VCaP (cell line): ENCODE measurements at regions not wholly inside any gene's neighbourhood (a gene's known extent, or its start where the extent isn't known, plus 50 kb on each side); places are given as distances from the start of the nearest gene placed in this dataset.

ENCODE experiments used
- H3K27ac ChIP-seq: fragments of 450-650 bp; 2 replicates; pipeline ENCODE4 v1.5.1; 2017
- TF ChIP-seq, protein P1 (sequence below): fragments of 450-650 bp; conservative IDR thresholded peaks from 2 replicates; pipeline ENCODE4 v1.5.1; 2017; ENCODE audit warnings: mild to moderate bottlenecking, moderate library complexity

DNA sequence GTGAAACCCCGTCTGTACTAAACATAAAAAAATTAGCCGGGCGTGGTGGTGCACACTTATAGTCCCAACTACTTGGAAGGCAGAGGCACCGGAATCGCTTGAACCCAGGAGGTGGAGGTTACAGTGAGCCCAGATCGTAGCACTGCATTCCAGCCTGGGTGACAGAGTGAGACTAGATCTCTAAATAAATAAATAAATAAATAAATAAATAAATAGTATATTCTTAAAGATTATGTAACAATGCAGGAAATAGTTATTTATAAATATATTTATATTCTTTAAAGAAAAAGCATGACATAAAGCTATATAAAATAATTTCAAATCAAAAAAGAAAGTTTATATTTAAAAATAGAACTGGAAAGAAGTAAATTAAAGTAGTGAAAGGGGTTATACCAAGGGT is 76.4 kb downstream of the MBL2 start:
- H3K27ac ChIP-seq: no peak overlapping the region
- TF ChIP-seq, protein P1, sequence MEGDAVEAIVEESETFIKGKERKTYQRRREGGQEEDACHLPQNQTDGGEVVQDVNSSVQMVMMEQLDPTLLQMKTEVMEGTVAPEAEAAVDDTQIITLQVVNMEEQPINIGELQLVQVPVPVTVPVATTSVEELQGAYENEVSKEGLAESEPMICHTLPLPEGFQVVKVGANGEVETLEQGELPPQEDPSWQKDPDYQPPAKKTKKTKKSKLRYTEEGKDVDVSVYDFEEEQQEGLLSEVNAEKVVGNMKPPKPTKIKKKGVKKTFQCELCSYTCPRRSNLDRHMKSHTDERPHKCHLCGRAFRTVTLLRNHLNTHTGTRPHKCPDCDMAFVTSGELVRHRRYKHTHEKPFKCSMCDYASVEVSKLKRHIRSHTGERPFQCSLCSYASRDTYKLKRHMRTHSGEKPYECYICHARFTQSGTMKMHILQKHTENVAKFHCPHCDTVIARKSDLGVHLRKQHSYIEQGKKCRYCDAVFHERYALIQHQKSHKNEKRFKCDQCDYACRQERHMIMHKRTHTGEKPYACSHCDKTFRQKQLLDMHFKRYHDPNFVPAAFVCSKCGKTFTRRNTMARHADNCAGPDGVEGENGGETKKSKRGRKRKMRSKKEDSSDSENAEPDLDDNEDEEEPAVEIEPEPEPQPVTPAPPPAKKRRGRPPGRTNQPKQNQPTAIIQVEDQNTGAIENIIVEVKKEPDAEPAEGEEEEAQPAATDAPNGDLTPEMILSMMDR: no peak

- no peak overlapping the region for H3K27ac ChIP-seq
- TF ChIP-seq, protein P1: no peak
Measured at GRCh38 chr10:52701647-52702046, 70.9 kb downstream of the MBL2 start.

- H3K27ac ChIP-seq: no peak overlapping the region
- TF ChIP-seq, protein P1: no peak
Measured at GRCh38 chr10:52703451-52703850, 69.1 kb downstream of the MBL2 start.

GRCh38 chr10:52703898-52704297 is 68.7 kb downstream of the MBL2 start:
- TF ChIP-seq, protein P1: no peak
- H3K27ac ChIP-seq: no peak overlapping the region

- TF ChIP-seq, protein P1: no peak
- no peak overlapping the region for H3K27ac ChIP-seq
Measured at GRCh38 chr10:52706332-52707070, 66.1 kb downstream of the MBL2 start.
